GM12878 (cell line): ENCODE measurements at regions not wholly inside any gene's neighbourhood (a gene's known extent, or its start where the extent isn't known, plus 50 kb on each side); places are given as distances from the start of the nearest gene placed in this dataset.
A peak's percentile ranks its signal among the peaks of the same experiment; 100 is the strongest.

Experiments
- ATAC-seq: fragments of 200-7000 bp; cut with Tn5 transposase; 3 replicates; pipeline ENCODE4 v1.9.1; 2020; ENCODE audit warnings: mild to moderate bottlenecking, moderate library complexity
- BruUV-seq: library from RNA; stranded (reverse); fragments of 400-500 nt; replicated peaks from 2 replicates; lab custom pipeline; 2021; lab: Mats Ljungman, UMichigan
- CTCF ChIA-PET: fragments of 300-600 bp; sonication (Branson Sonifier 250); formaldehyde crosslinking; extraction: SDS; loops from one replicate; lab custom pipeline; 2021; ENCODE audit warnings: inconsistent platforms; lab: Yijun Ruan, JAX
- POLR2A ChIA-PET: fragments of 350-600 bp; formaldehyde crosslinking; extraction: SDS; loops from one replicate; lab custom pipeline; 2021; ENCODE audit warnings: inconsistent platforms; lab: Charles Lee
- RAD21 ChIA-PET: fragments of 300-600 bp; sonication (Branson Sonifier 250); formaldehyde crosslinking; loops from one replicate; lab custom pipeline; 2023; ENCODE audit warnings: antibody characterized with exemption; ENCODE audit not compliant: unreplicated experiment; lab: Charles Lee
- SMC1A ChIA-PET: fragments of 300-600 bp; sonication (Branson Sonifier 250); formaldehyde crosslinking; loops from one replicate; lab custom pipeline; 2023; ENCODE audit not compliant: unreplicated experiment, uncharacterized antibody; lab: Charles Lee
- DNase-seq: peaks from one replicate; pipeline ENCODE4 v3.0.0-alpha.2; 2011; ENCODE audit warnings: low read depth, low spot score
- FAIRE-seq: peaks from 3 replicates; lab custom pipeline; 2011; peaks lifted over from hg19 to GRCh38; lab: Jason Lieb, UNC
- H2AFZ ChIP-seq: 2 replicates; pipeline ENCODE4 v1.6.0; 2011; ENCODE audit warnings: low read depth, low read length, control low read depth; ENCODE audit not compliant: control insufficient read depth
- H3K27ac ChIP-seq: 2 replicates; pipeline ENCODE4 v1.5.1; 2011; ENCODE audit warnings: control low read depth; ENCODE audit not compliant: control insufficient read depth, insufficient read depth
- H3K27me3 ChIP-seq, 2 experiments: replicated peaks in 1 of 2; 2 replicates each; pipeline versions ENCODE4 v1.6.0 to v1.6.1; 2011; ENCODE audit warnings: low read length in 1 of 2; ENCODE audit not compliant: control insufficient read depth in 2 of 2, insufficient read depth in 2 of 2
- H3K36me3 ChIP-seq, 2 experiments: 2 replicates each; pipeline ENCODE4 v1.5.1; 2011; ENCODE audit warnings: low read length in 1 of 2; ENCODE audit not compliant: control insufficient read depth in 2 of 2, insufficient read depth in 2 of 2
- H3K4me1 ChIP-seq: 2 replicates; pipeline ENCODE4 v1.6.1; 2011; ENCODE audit warnings: mild to moderate bottlenecking, low read length, moderate library complexity, mixed read lengths; ENCODE audit not compliant: control insufficient read depth, insufficient read depth
- H3K4me2 ChIP-seq: 2 replicates; pipeline ENCODE4 v1.6.0; 2011; ENCODE audit warnings: control low read depth; ENCODE audit not compliant: control insufficient read depth, insufficient read depth
- H3K4me3 ChIP-seq: fragments of 200-600 bp; sonication (generic); 2 replicates; pipeline ENCODE4 v1.5.1; 2016
- H3K79me2 ChIP-seq: 2 replicates; pipeline ENCODE4 v1.6.0; 2011; ENCODE audit warnings: low read length; ENCODE audit not compliant: control insufficient read depth, insufficient read depth
- H3K9ac ChIP-seq: 2 replicates; pipeline ENCODE4 v1.8.0; 2011; ENCODE audit warnings: low read length, control low read depth, mixed read lengths; ENCODE audit not compliant: control insufficient read depth, insufficient read depth
- H3K9me3 ChIP-seq: replicated peaks from 3 replicates; pipeline ENCODE4 v1.5.1; 2011; ENCODE audit warnings: mild to moderate bottlenecking, low read length; ENCODE audit not compliant: control insufficient read depth, insufficient read depth
- H4K20me1 ChIP-seq: 2 replicates; pipeline ENCODE4 v1.6.0; 2011; ENCODE audit not compliant: control insufficient read depth, insufficient read depth
- ASH2L ChIP-seq: fragments of 300-600, 200-600 bp; sonication (generic); IDR thresholded peaks from 2 replicates; pipeline ENCODE4 v1.6.1; 2017; ENCODE audit warnings: low read depth, mild to moderate bottlenecking, borderline replicate concordance
- BACH1 ChIP-seq: fragments of 450-650 bp; IDR thresholded peaks from 2 replicates; pipeline ENCODE4 v1.6.1; 2017; ENCODE audit warnings: mild to moderate bottlenecking, borderline replicate concordance
- DPF2 ChIP-seq: fragments of 450-650 bp; IDR thresholded peaks from 2 replicates; pipeline ENCODE4 v1.6.1; 2017; ENCODE audit warnings: mild to moderate bottlenecking
- ELK1 ChIP-seq: IDR thresholded peaks from 2 replicates; pipeline ENCODE4 v1.6.1; 2012; ENCODE audit warnings: low read depth, low read length, improper control_type of control experiment
- EP300 ChIP-seq, 2 experiments: fragments of 150-350 bp in 1 of 2; IDR thresholded peaks; 2 replicates each; pipeline ENCODE4 v1.6.1; 2011 to 2012; ENCODE audit warnings: low read depth in 2 of 2, low read length in 2 of 2, borderline replicate concordance in 1 of 2, improper control_type of control experiment in 1 of 2, inconsistent platforms in 1 of 2; ENCODE audit not compliant: control insufficient read depth in 1 of 2
- GABPA ChIP-seq: IDR thresholded peaks from 2 replicates; pipeline ENCODE4 v1.6.1; 2014; ENCODE audit warnings: antibody characterized with exemption, low read depth, mild to moderate bottlenecking, inconsistent platforms
- HDAC6 ChIP-seq: fragments of 200-600 bp; sonication (generic); IDR thresholded peaks from one replicate; pipeline ENCODE4 v1.8.0; 2017; ENCODE audit warnings: antibody characterized with exemption; ENCODE audit not compliant: unreplicated experiment
- LARP7 ChIP-seq: fragments of 450-650 bp; IDR thresholded peaks from 2 replicates; pipeline ENCODE4 v1.6.1; 2017; ENCODE audit warnings: mild to moderate bottlenecking
- MYB ChIP-seq: fragments of 150-350 bp; IDR thresholded peaks from 2 replicates; pipeline ENCODE4 v1.6.1; 2014; ENCODE audit warnings: mild to moderate bottlenecking, low read depth, low read length, borderline replicate concordance
- NR2C2 ChIP-seq: IDR thresholded peaks from 2 replicates; pipeline ENCODE4 v1.6.1; 2011; ENCODE audit warnings: borderline replicate concordance, low read depth; ENCODE audit not compliant: control insufficient read depth, insufficient read length
- POLR2A ChIP-seq: IDR thresholded peaks from 2 replicates; pipeline ENCODE4 v1.6.1; 2011; ENCODE audit warnings: low read depth, mild to moderate bottlenecking, low read length
- RB1 ChIP-seq: fragments of 450-650 bp; formaldehyde crosslinking; IDR thresholded peaks from 2 replicates; pipeline ENCODE4 v1.6.1; 2017; ENCODE audit warnings: mild to moderate bottlenecking, borderline replicate concordance
- SIN3A ChIP-seq: IDR thresholded peaks from 2 replicates; pipeline ENCODE4 v1.6.1; 2012; ENCODE audit warnings: low read depth, low read length, improper control_type of control experiment
- STAT1 ChIP-seq: fragments of 450-650 bp; conservative IDR thresholded peaks from 2 replicates; pipeline ENCODE4 v1.6.1; 2014; ENCODE audit warnings: antibody characterized with exemption, mild to moderate bottlenecking
- TAF1 ChIP-seq: IDR thresholded peaks from 2 replicates; pipeline ENCODE4 v1.6.1; 2011; ENCODE audit warnings: mild to moderate bottlenecking, low read depth, low read length, borderline replicate concordance
- WRNIP1 ChIP-seq: IDR thresholded peaks from 2 replicates; pipeline ENCODE4 v1.6.1; 2011; ENCODE audit warnings: low read depth, low read length, improper control_type of control experiment, borderline replicate concordance
- WGBS: methylation state at CpG from one replicate; pipeline ENCODE4 v1.1.6; 2016; ENCODE audit warnings: low lambda C conversion rate; ENCODE audit not compliant: insufficient replicate concordance, insufficient coverage; ENCODE audit errors: missing lambda C conversion rate; 5-methylcytosine and 5-hydroxymethylcytosine counted together
- in situ Hi-C: fragments of 300-500 bp; cut with MboI; formaldehyde crosslinking; loops from 9 replicates; pipeline ENCODE4 v1.14.3; 2018; ENCODE audit warnings: mixed read lengths
- intact Hi-C: fragments of 100-400 bp; cut with micrococcal nuclease; formaldehyde crosslinking; loops from one replicate; pipeline ENCODE4 v1.14.2; 2022; ENCODE audit not compliant: unreplicated experiment
- TF ChIP-seq, protein P1 (sequence below): IDR thresholded peaks from 2 replicates; pipeline ENCODE4 v1.6.1; 2012; ENCODE audit warnings: low read length, inconsistent platforms
- TF ChIP-seq, protein P2 (sequence below): IDR thresholded peaks from 2 replicates; pipeline ENCODE4 v1.6.1; 2011; ENCODE audit warnings: low read depth, low read length, improper control_type of control experiment, borderline replicate concordance

GRCh38 chr4:83180431-83180968, 66.0 kb upstream of the PLAC8 start:
- Histone ChIP-seq H3K4me1 (peaks cover 30% of the 10 kb centered on the region), H3K9ac (no peak overlapping the region), H3K36me3 (no peaks in the 10 kb centered on the region), H3K27ac (peak overlapping the region; percentile 29; the same call in 1 of the 2 replicates), H3K4me2 (peak overlapping the region; percentile 2), H3K4me3 (peak overlapping the region; percentile 33; the same call in 1 of the 2 replicates), H2AFZ (peak overlapping the region; percentile 4), H4K20me1 (no peaks in the 10 kb centered on the region), H3K9me3 (no peaks in the 10 kb centered on the region), H3K27me3 (no peaks in the 10 kb centered on the region), H3K79me2 (no peaks in the 10 kb centered on the region; the same call in 1 of the 2 replicates)
- RAD21 ChIA-PET: interaction anchor here (0.8 to 2.2 kb wide), 15 partner anchors 16 to 101 kb away, joined by 3 to 27 read pairs (median 5); partner anchors contain the start of gene PLAC8
- POLR2A ChIA-PET: interaction anchor here (0.6 to 3.6 kb wide), 9 partner anchors 8 to 70 kb away, joined by 3 to 19 read pairs (median 4); no protein-coding TSS in a partner anchor
- in situ Hi-C loops: no loop called here
- DNase-seq (peak; percentile 79), FAIRE-seq (no peak), ATAC-seq (peak; percentile 67)
- SMC1A ChIA-PET: interaction anchor here (0.6 to 4.4 kb wide), 14 partner anchors 9 to 105 kb away, joined by 3 to 61 read pairs (median 6); partner anchors contain the start of gene PLAC8
- WGBS: 1% methylated on average over 7 of the region's 7 CpGs
- CTCF ChIA-PET: interaction anchor here (0.6 to 1.6 kb wide), 12 partner anchors 10 to 102 kb away, joined by 3 to 7 read pairs (median 4); no protein-coding TSS in a partner anchor
- intact Hi-C loops: loop anchor here (1.0 kb wide), 1 partner anchor 37 kb away; no protein-coding TSS in a partner anchor
- no TSS peak for BruUV-seq
- TF ChIP-seq SIN3A (no peak), POLR2A (no peak), STAT1 (no peak), EP300 (IDR thresholded peaks at IDR 0.05; ENCODE audit: borderline replicate concordance in 1 of 2, control insufficient read depth in 1 of 2, low read depth in 2 of 2, low read length in 2 of 2) (peak; percentile 9 to 50; a peak in 1 of 4 replicates), ELK1 (no peak), HDAC6 (no peak), BACH1 (no peak), GABPA (no peak), TAF1 (no peak), ASH2L (no peak), NR2C2 (no peak), LARP7 (no peak), DPF2 (peak; percentile 74), MYB (no peak), WRNIP1 (no peak), RB1 (no peak)
- TF ChIP-seq, protein P1, sequence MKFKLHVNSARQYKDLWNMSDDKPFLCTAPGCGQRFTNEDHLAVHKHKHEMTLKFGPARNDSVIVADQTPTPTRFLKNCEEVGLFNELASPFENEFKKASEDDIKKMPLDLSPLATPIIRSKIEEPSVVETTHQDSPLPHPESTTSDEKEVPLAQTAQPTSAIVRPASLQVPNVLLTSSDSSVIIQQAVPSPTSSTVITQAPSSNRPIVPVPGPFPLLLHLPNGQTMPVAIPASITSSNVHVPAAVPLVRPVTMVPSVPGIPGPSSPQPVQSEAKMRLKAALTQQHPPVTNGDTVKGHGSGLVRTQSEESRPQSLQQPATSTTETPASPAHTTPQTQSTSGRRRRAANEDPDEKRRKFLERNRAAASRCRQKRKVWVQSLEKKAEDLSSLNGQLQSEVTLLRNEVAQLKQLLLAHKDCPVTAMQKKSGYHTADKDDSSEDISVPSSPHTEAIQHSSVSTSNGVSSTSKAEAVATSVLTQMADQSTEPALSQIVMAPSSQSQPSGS: peak; percentile 58; the same call in 1 of the 2 replicates
- TF ChIP-seq, protein P2, sequence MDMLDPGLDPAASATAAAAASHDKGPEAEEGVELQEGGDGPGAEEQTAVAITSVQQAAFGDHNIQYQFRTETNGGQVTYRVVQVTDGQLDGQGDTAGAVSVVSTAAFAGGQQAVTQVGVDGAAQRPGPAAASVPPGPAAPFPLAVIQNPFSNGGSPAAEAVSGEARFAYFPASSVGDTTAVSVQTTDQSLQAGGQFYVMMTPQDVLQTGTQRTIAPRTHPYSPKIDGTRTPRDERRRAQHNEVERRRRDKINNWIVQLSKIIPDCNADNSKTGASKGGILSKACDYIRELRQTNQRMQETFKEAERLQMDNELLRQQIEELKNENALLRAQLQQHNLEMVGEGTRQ: no peak
